AML-193 (cell line): ENCODE measurements at regions not wholly inside any gene's neighbourhood (a gene's known extent, or its start where the extent isn't known, plus 50 kb on each side); places are given as distances from the start of the nearest gene placed in this dataset.

Experiments
- DNase-seq, 2 experiments: peaks; one replicate each; lab custom pipeline; 2025; lab: John Stamatoyannopoulos, UW

- no peak for DNase-seq
These were observed 692.4 kb downstream of the PCDH19 start for GRCh38 chrX:99717716-99718115.

GRCh38 chrX:99705701-99706100, 704.4 kb downstream of the PCDH19 start:
- no peak for DNase-seq

DNA sequence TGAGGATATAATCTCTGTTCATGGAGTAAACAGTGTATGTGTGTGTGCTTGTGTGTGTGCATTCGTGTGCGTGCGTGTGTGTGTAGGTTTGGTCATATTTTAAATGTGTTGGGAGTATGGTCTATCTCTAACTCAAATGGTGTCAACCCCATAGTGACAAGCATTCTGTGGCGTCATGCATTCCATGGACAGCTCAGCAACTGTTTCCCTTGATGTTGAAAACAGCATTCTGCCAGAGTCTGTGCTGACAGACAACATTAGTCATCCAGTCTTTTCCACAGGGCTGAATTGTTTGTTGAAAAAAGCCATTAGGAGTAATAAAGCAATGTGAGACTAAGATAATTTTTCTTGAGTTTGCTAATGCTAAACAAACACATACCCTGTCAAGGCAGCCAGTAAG, 706.6 kb downstream of the PCDH19 start:
- no peak for DNase-seq

DNA sequence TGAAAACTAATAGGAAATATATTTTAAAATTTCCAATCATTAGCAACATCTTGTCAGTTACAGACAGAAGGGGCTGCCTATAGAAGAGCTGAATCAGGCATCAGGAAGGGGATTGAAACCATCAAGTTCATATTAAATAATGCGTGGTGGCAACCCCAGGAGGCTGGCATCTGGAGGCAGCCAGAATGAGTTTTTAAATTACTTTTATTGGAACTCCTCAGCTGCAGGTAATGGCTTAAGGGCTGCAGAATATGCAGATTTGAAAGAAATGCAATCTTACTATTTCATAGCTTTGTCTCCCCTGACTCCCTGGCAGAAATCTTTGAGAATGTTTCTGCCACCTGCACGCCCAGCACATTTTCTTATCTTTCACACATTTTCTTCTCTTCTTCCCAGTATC, 711.6 kb downstream of the PCDH19 start:
- no peak for DNase-seq

DNA sequence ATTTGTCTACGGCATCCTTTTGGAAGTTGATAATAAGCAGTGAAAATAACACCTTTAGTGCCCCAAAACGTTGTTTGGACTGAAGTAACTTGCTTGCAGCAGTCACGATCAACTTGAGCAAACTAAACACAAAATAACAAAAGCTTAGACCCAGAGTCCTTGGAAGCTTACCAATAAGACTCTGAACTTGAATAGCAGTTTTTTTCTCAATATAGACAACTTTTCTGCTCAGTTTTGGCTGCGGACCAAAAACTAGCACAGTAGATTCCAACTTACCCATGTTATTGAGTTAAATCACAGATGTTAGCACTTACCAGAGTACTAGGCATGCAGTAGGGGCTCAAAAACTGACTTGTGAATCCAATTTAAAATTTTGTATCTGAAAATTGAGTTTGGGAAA, 746.9 kb downstream of the PCDH19 start:
- DNase-seq = no peak

GRCh38 chrX:99654188-99654587, 755.9 kb downstream of the PCDH19 start:
- DNase-seq = no peak

DNA sequence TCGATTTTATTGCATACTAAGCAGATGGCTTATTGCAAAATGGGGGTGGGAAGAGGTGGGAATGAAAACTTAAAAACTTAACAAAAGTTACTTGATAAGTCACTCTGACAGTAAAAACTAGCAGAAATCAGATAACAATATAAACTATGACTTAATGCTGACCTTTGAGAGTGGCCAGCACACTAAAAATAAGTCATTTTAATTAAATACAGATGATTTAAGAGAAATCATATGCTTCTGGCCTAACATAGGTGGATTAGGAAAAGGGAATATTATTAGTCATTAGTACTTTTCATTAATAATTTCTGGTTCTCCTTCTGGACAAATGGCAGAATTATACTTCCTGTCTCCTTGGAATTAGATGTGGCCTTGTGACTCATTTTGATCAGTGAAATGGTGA, 756.7 kb downstream of the PCDH19 start:
- DNase-seq = no peak

- no peak for DNase-seq
These were observed 797.0 kb downstream of the PCDH19 start for GRCh38 chrX:99613041-99613440.

GRCh38 chrX:99603091-99603814, 806.8 kb downstream of the PCDH19 start:
- DNase-seq = no peak

DNA sequence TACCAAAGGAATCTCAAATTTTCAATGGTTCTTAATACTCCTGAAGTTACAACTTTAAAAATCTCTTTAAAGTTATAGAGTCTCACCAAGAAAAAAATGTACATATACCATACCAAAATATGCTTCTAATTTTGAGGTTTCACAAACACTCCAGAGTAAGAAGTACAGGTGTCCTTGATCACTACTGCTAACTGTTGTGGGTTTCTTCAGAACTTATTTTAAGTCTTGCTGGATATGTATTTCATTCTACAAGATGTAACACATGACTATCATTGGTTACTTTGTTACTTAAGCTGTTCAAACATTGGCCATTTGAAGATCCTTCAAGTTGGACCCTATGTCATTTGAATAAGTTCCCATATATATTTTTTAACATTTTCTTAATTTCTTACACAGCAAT, 808.0 kb downstream of the PCDH19 start:
- no peak for DNase-seq

DNA sequence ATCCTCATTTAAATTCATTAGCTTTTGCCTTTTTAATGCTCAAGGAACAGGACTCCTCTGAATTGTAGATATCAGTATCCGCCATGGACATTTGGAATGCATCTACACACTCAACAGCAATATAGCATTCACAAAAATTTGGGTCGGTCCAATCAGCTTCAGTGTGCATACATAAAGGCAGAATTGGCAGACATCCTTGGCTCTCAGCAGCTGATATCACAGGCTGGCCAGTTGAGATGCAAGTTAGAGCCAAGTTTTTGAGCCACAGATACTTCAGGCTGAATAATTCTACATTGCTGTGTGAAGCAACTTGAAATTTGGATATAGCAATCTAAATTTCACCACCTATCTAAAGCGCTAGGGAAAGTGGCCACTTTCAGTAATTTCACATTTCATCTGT, 821.1 kb downstream of the PCDH19 start:
- DNase-seq = no peak

- DNase-seq = no peak
These were observed 837.4 kb downstream of the PCDH19 start for GRCh38 chrX:99572711-99573110.

DNA sequence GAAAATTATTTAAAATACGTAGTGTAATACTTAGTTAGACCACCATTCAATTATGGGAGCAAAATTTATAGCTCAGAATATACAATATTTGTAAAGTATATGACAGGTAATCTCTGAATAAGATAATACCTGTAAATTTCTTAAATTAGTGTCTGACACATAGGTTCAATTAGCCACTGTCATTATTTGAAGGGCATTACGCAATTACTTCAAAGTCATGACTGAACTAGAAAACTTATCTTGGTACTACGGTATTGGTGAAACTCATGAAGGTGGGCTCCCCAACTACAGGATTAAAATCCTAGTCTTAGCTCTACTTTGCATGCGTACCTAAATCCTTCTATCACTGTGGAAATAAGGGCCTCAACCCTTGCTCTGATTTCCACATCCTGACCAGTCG, 860.7 kb downstream of the PCDH19 start:
- DNase-seq = no peak

DNA sequence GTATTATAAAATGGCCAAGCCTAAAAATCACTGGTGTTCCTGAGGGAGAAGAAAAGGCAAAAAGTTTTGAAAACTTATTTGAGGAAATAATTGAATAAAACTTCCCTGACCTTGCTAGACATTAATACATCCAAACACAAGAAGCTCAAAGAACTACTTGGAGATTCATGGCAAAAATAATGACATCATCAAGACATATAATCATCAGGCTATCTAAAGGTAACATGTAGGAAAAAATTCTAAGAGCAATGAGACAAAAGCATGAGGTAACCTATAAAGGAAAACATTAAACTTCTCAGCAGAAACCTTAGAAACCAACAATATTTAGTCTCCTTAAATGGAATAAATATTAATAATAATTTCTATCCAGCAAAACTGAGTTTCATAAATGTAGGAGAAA, 887.6 kb downstream of the PCDH19 start:
- DNase-seq = no peak

GRCh38 chrX:99507768-99508167, 902.3 kb downstream of the PCDH19 start:
- no peak for DNase-seq

- DNase-seq = no peak
These were observed 914.6 kb downstream of the PCDH19 start for GRCh38 chrX:99495453-99495852.

- no peak for DNase-seq
These were observed 915.4 kb downstream of the PCDH19 start for GRCh38 chrX:99494668-99495067.

DNA sequence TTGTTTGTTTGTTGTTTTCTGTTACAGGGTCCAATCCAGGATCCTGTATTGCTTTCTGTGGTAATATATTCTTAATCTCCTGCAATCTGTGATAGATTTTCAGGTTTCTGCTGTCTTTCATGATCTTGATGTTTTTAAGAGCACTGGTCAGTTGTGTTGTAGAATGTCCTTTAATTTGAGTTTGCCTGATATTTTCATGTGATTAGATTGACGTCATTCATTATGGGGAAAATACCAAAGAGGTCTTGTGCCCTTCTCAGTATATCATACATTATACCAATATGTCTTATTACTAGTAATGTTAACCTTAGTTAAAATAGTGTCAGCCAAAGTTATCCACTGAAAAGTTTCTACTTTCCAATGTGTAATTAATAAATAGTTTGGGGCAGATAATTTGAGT, 929.3 kb downstream of the PCDH19 start:
- DNase-seq = no peak

DNA sequence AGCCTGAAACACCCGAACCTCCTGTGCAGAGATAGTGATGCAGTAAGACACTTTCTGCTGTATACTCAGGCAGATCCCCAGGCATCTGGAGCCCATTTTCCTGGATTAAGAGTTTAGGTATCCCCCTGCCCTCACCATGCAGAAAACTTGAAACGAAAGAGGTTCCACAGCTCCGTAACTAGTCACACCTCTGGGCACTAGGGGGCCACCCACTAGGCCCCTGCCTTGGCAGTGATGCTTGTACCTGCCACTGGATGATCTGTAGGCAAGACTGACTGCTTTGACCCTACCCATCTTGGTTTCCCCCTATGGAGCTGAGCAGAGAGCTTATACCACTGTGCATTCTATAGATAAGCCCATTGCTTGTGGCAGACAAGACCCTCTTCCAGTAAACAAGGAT, 940.6 kb downstream of the PCDH19 start:
- DNase-seq = no peak

- no peak for DNase-seq
These were observed 941.1 kb downstream of the PCDH19 start for GRCh38 chrX:99468993-99469392.

GRCh38 chrX:99461223-99461622, 948.9 kb downstream of the PCDH19 start:
- no peak for DNase-seq

GRCh38 chrX:99445336-99445735, 964.7 kb downstream of the PCDH19 start:
- no peak for DNase-seq

GRCh38 chrX:99421796-99422195, 988.3 kb downstream of the PCDH19 start:
- DNase-seq = no peak

- no peak for DNase-seq
These were observed 994.6 kb downstream of the PCDH19 start for GRCh38 chrX:99415470-99415869.

GRCh38 chrX:99413317-99413716, 996.8 kb downstream of the PCDH19 start:
- DNase-seq = no peak
